Colon (tissue), 2 donors: ENCODE measurements at regions not wholly inside any gene's neighbourhood (a gene's known extent, or its start where the extent isn't known, plus 50 kb on each side); places are given as distances from the start of the nearest gene placed in this dataset.
"Not testable (repeated sequence)": the region's sequence is repeated elsewhere in the genome, so short reads cannot be mapped to it uniquely, and the experiment has no call there.

ENCODE experiments used
- FAIRE-seq: peaks from 2 replicates; lab custom pipeline; 2012; peaks lifted over from hg19 to GRCh38; lab: Jason Lieb, UNC
- donor health status: control.
- donor health status: control.

GRCh38 chr19:30942636-30943035 is 406.6 kb downstream of the TSHZ3 start:
- no peak for FAIRE-seq

- no peak for FAIRE-seq
Observed at GRCh38 chr19:30941591-30941990, 407.6 kb downstream of the TSHZ3 start.

- FAIRE-seq, result no peak
Observed at GRCh38 chr19:30936276-30936675, 413.0 kb downstream of the TSHZ3 start.

- no peak for FAIRE-seq
Observed at GRCh38 chr19:30935146-30935545, 414.1 kb downstream of the TSHZ3 start.

- FAIRE-seq, result not testable (repeated sequence)
Observed at GRCh38 chr19:30933454-30933853, 415.8 kb downstream of the TSHZ3 start.

- no peak for FAIRE-seq
Observed at GRCh38 chr19:30932854-30933253, 416.4 kb downstream of the TSHZ3 start.

GRCh38 chr19:30930941-30931706 is 418.1 kb downstream of the TSHZ3 start:
- no peak for FAIRE-seq

GRCh38 chr19:30927705-30928104 is 421.5 kb downstream of the TSHZ3 start:
- FAIRE-seq, result no peak

- FAIRE-seq, result no peak
Observed at GRCh38 chr19:30924670-30925069, 424.6 kb downstream of the TSHZ3 start.

- no peak for FAIRE-seq
Observed at GRCh38 chr19:30924069-30924636, 425.1 kb downstream of the TSHZ3 start.

- FAIRE-seq, result no peak
Observed at GRCh38 chr19:30923621-30924020, 425.6 kb downstream of the TSHZ3 start.

- FAIRE-seq, result no peak
Observed at GRCh38 chr19:30923096-30923495, 426.1 kb downstream of the TSHZ3 start.

- FAIRE-seq, result no peak
Observed at GRCh38 chr19:30920222-30920621, 429.0 kb downstream of the TSHZ3 start.

GRCh38 chr19:30919737-30920136 is 429.5 kb downstream of the TSHZ3 start:
- FAIRE-seq, result no peak

- FAIRE-seq, result no peak
Observed at GRCh38 chr19:30916238-30916637, 433.0 kb downstream of the TSHZ3 start.

- FAIRE-seq, result no peak
Observed at GRCh38 chr19:30911491-30911890, 437.7 kb downstream of the TSHZ3 start.

GRCh38 chr19:30910485-30911240 is 438.6 kb downstream of the TSHZ3 start:
- FAIRE-seq, result no peak

GRCh38 chr19:30909216-30909615 is 440.0 kb downstream of the TSHZ3 start:
- FAIRE-seq, result no peak

- no peak for FAIRE-seq
Observed at GRCh38 chr19:30908262-30908771, 440.9 kb downstream of the TSHZ3 start.

- FAIRE-seq, result no peak
Observed at GRCh38 chr19:30906871-30907270, 442.4 kb downstream of the TSHZ3 start.

- no peak for FAIRE-seq
Observed at GRCh38 chr19:30900051-30900450, 449.2 kb downstream of the TSHZ3 start.

- no peak for FAIRE-seq
Observed at GRCh38 chr19:30898353-30899103, 450.7 kb downstream of the TSHZ3 start.
